IMR-90 (cell line): ENCODE measurements at regions not wholly inside any gene's neighbourhood (a gene's known extent, or its start where the extent isn't known, plus 50 kb on each side); places are given as distances from the start of the nearest gene placed in this dataset.

Experiments used
- ATAC-seq: fragments of 200-7000 bp; cut with Tn5 transposase; 2 replicates; pipeline ENCODE4 v1.9.1; 2020; ENCODE audit warnings: low read depth, mild to moderate bottlenecking, moderate library complexity
- BruUV-seq: library from RNA; stranded (reverse); fragments of 400-500 nt; replicated peaks from 2 replicates; lab custom pipeline; 2021; lab: Mats Ljungman, UMichigan
- CTCF ChIA-PET: fragments of 300-600 bp; formaldehyde crosslinking; extraction: SDS; loops from one replicate; lab custom pipeline; 2021; ENCODE audit warnings: antibody characterized with exemption; lab: Yijun Ruan, JAX
- POLR2A ChIA-PET: fragments of 300-600 bp; sonication (Branson Sonifier 250); formaldehyde crosslinking; loops from one replicate; lab custom pipeline; 2022; ENCODE audit warnings: antibody characterized with exemption; ENCODE audit not compliant: unreplicated experiment; lab: Charles Lee
- DNase-seq: peaks from one replicate; pipeline ENCODE4 v3.0.0; 2013
- H2AFZ ChIP-seq: replicated peaks from 2 replicates; pipeline ENCODE3; 2013; ENCODE audit warnings: low read length, mild to moderate bottlenecking; ENCODE audit not compliant: poor library complexity
- H2AK5ac ChIP-seq: 2 replicates; pipeline ENCODE4 v1.6.1; 2013; ENCODE audit warnings: low read depth, low read length, inconsistent platforms
- H2AK9ac ChIP-seq: replicated peaks from 2 replicates; pipeline ENCODE3; 2013; ENCODE audit warnings: mild to moderate bottlenecking, low read depth, low read length, moderate library complexity; ENCODE audit not compliant: poor library complexity
- H2BK120ac ChIP-seq: 2 replicates; pipeline ENCODE4 v1.6.1; 2013; ENCODE audit warnings: low read depth, low read length, inconsistent platforms
- H2BK15ac ChIP-seq: 3 replicates; pipeline ENCODE4 v1.6.1; 2013; ENCODE audit warnings: low read depth, low read length, inconsistent platforms
- H2BK20ac ChIP-seq: 2 replicates; pipeline ENCODE4 v1.6.1; 2013; ENCODE audit warnings: low read depth, mild to moderate bottlenecking, inconsistent platforms, low read length, moderate library complexity
- H2BK5ac ChIP-seq: 2 replicates; pipeline ENCODE4 v1.6.1; 2013; ENCODE audit warnings: mild to moderate bottlenecking, low read depth, low read length, inconsistent platforms; ENCODE audit not compliant: poor library complexity, severe bottlenecking
- H3K14ac ChIP-seq: replicated peaks from 2 replicates; pipeline ENCODE4 v1.6.1; 2013; ENCODE audit warnings: low read depth, low read length, inconsistent platforms
- H3K18ac ChIP-seq: 2 replicates; pipeline ENCODE4 v1.6.1; 2013; ENCODE audit warnings: low read depth, low read length, control low read depth
- H3K23ac ChIP-seq: 2 replicates; pipeline ENCODE4 v1.6.1; 2013; ENCODE audit warnings: low read depth, low read length, inconsistent platforms
- H3K27ac ChIP-seq: 2 replicates; pipeline ENCODE4 v1.5.1; 2013; ENCODE audit warnings: mild to moderate bottlenecking, control low read depth, low read length; ENCODE audit not compliant: insufficient read depth
- H3K27me3 ChIP-seq: 2 replicates; pipeline ENCODE4 v1.6.1; 2013; ENCODE audit warnings: low read length; ENCODE audit not compliant: control insufficient read depth, insufficient read depth
- H3K36me3 ChIP-seq: 2 replicates; pipeline ENCODE4 v1.6.1; 2013; ENCODE audit warnings: low read length, mixed read lengths; ENCODE audit not compliant: control insufficient read depth, insufficient read depth
- H3K4ac ChIP-seq: 2 replicates; pipeline ENCODE4 v1.6.1; 2013; ENCODE audit warnings: low read depth, low read length, inconsistent platforms
- H3K4me1 ChIP-seq: 2 replicates; pipeline ENCODE4 v1.6.1; 2013; ENCODE audit warnings: low read length, mixed read lengths; ENCODE audit not compliant: control insufficient read depth, insufficient read depth
- H3K4me2 ChIP-seq: 2 replicates; pipeline ENCODE4 v1.6.1; 2013; ENCODE audit warnings: low read depth, mild to moderate bottlenecking, control low read depth, low read length, moderate library complexity
- H3K4me3 ChIP-seq: 2 replicates; pipeline ENCODE4 v1.5.1; 2013; ENCODE audit warnings: low read depth, mild to moderate bottlenecking, control low read depth, low read length, moderate library complexity; ENCODE audit not compliant: insufficient read depth
- H3K56ac ChIP-seq: 2 replicates; pipeline ENCODE4 v1.6.1; 2013; ENCODE audit warnings: low read length, inconsistent platforms; ENCODE audit not compliant: insufficient read depth; ENCODE audit errors: extremely low read depth
- H3K79me1 ChIP-seq, 2 experiments: 2 replicates each; pipeline ENCODE4 v1.6.1; 2013; ENCODE audit warnings: low read length in 2 of 2, inconsistent platforms in 1 of 2, low read depth in 1 of 2
- H3K9ac ChIP-seq: 2 replicates; pipeline ENCODE4 v1.6.1; 2013; ENCODE audit warnings: low read depth, low read length, control low read depth
- H3K9me1 ChIP-seq: 2 replicates; pipeline ENCODE4 v1.6.1; 2013; ENCODE audit warnings: low read length, inconsistent platforms; ENCODE audit not compliant: insufficient read depth
- H3K9me3 ChIP-seq: 2 replicates; pipeline ENCODE4 v1.6.1; 2013; ENCODE audit warnings: low read length; ENCODE audit not compliant: control insufficient read depth, insufficient read depth
- H4K20me1 ChIP-seq: 2 replicates; pipeline ENCODE4 v1.6.1; 2013; ENCODE audit warnings: low read length, inconsistent platforms; ENCODE audit not compliant: insufficient read depth
- H4K5ac ChIP-seq: 2 replicates; pipeline ENCODE4 v1.6.1; 2013; ENCODE audit warnings: mild to moderate bottlenecking, low read depth, low read length, control low read depth
- H4K8ac ChIP-seq, 2 experiments: 2 replicates each; pipeline ENCODE4 v1.6.1; 2013; ENCODE audit warnings: low read depth in 2 of 2, low read length in 2 of 2, control low read depth in 1 of 2, inconsistent platforms in 1 of 2
- H4K91ac ChIP-seq: 2 replicates; pipeline ENCODE4 v1.6.1; 2013; ENCODE audit warnings: low read depth, low read length, inconsistent platforms; ENCODE audit not compliant: insufficient read depth
- BHLHE40 ChIP-seq: fragments of 150-350 bp; IDR thresholded peaks from 2 replicates; pipeline ENCODE4 v1.6.1; 2016; ENCODE audit warnings: mild to moderate bottlenecking, low read depth, low read length
- CEBPB ChIP-seq: IDR thresholded peaks from 2 replicates; pipeline ENCODE4 v1.6.1; 2012; ENCODE audit warnings: low read depth, low read length, improper control_type of control experiment
- CHD1 ChIP-seq: IDR thresholded peaks from 2 replicates; pipeline ENCODE4 v1.6.1; 2012; ENCODE audit warnings: low read depth, low read length, improper control_type of control experiment
- FOS ChIP-seq: fragments of 150-350 bp; IDR thresholded peaks from 2 replicates; pipeline ENCODE4 v1.6.1; 2016; ENCODE audit warnings: low read depth, low read length
- MAFK ChIP-seq: IDR thresholded peaks from 2 replicates; pipeline ENCODE4 v1.6.1; 2012; ENCODE audit warnings: low read depth, low read length, improper control_type of control experiment
- MAZ ChIP-seq: IDR thresholded peaks from 2 replicates; pipeline ENCODE4 v1.6.1; 2012; ENCODE audit warnings: low read depth, mild to moderate bottlenecking, low read length, improper control_type of control experiment, moderate library complexity, borderline replicate concordance
- MXI1 ChIP-seq: IDR thresholded peaks from 2 replicates; pipeline ENCODE4 v1.6.1; 2012; ENCODE audit warnings: low read depth, mild to moderate bottlenecking, low read length, moderate library complexity, borderline replicate concordance
- NFE2L2 ChIP-seq: fragments of 150-350 bp; IDR thresholded peaks from 2 replicates; pipeline ENCODE4 v1.6.1; 2016; ENCODE audit warnings: low read depth, mild to moderate bottlenecking, low read length
- POLR2A ChIP-seq: IDR thresholded peaks from 2 replicates; pipeline ENCODE4 v1.6.1; 2012; ENCODE audit warnings: mild to moderate bottlenecking, low read depth, low read length
- RAD21 ChIP-seq: IDR thresholded peaks from 2 replicates; pipeline ENCODE4 v1.6.1; 2012; ENCODE audit warnings: low read length, improper control_type of control experiment
- RCOR1 ChIP-seq: IDR thresholded peaks from 2 replicates; pipeline ENCODE4 v1.6.1; 2012; ENCODE audit warnings: mild to moderate bottlenecking, low read length, improper control_type of control experiment; ENCODE audit not compliant: insufficient replicate concordance
- SMC3 ChIP-seq: fragments of 150-350 bp; IDR thresholded peaks from 2 replicates; pipeline ENCODE4 v1.6.1; 2016; ENCODE audit warnings: low read depth, mild to moderate bottlenecking, antibody characterized with exemption, low read length, moderate library complexity
- WGBS, 2 experiments: methylation state at CpG; one replicate each; pipeline versions ENCODE4 v1.1.5 to v1.1.7; 2013; ENCODE audit warnings: missing lambda C conversion rate in 2 of 2; ENCODE audit not compliant: insufficient read length in 1 of 2; ENCODE audit errors: extremely low coverage in 2 of 2; 5-methylcytosine and 5-hydroxymethylcytosine counted together
- dilution Hi-C: fragments of 300-500 bp; cut with HindIII; formaldehyde crosslinking; loops from one replicate; pipeline ENCODE4 v1.14.3; 2018; ENCODE audit warnings: low sequenced_read_pairs; ENCODE audit not compliant: unreplicated experiment
- in situ Hi-C: fragments of 300-500 bp; cut with MboI; formaldehyde crosslinking; loops from 3 replicates; pipeline ENCODE4 v1.14.3; 2019; ENCODE audit warnings: low sequenced_read_pairs, inconsistent platforms, mixed read lengths
- intact Hi-C: fragments of 100-400 bp; cut with micrococcal nuclease; formaldehyde crosslinking; loops from 2 replicates; pipeline ENCODE4 v1.10.0; 2022
- TF ChIP-seq, protein P1 (sequence below): fragments of 150-350 bp; IDR thresholded peaks from 2 replicates; pipeline ENCODE4 v1.6.1; 2016; ENCODE audit warnings: low read depth, mild to moderate bottlenecking, low read length, moderate library complexity, borderline replicate concordance
- TF ChIP-seq, protein P2 (sequence below): conservative IDR thresholded peaks from 2 replicates; pipeline ENCODE4 v1.5.1; 2012; ENCODE audit warnings: mild to moderate bottlenecking, low read depth, low read length, improper control_type of control experiment

DNA sequence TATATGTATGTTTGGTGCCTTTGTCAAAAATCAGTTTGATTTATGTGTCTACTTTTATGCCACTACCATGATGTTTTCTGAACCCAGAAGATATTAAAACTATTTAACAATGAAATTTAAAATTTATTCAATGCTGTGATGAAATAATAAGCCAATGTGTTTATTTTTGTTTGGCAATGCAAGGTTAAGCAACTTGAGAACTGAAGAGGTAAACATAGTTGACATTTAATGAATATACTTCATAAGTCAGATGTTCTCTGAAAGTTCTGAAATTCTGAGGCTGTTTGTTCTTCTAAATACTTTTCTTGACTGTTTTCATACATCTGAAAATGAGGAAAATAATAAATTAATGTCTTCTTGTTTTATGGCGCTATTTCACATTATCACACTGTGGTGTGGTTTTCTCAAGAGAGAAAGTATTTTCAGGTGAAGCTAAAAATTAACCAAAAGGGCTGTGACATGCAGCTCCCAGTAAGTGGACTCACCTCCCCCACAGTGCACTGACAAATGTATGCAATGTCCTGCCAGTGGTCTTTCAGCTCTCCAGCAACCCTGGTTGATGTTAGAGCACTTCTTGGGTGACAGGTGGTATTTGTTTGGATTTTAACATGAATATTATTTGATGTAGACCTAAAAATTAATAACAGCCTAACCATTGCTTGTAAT is 863.6 kb upstream of the SALL3 start:
- no peaks in the 10 kb centered on the region for H3K4me1 ChIP-seq
- no peak for ATAC-seq
- no peaks in the 10 kb centered on the region for H3K36me3 ChIP-seq
- H2AFZ ChIP-seq: no peak overlapping the region
- POLR2A ChIA-PET: no interaction called here
- H3K4me3 ChIP-seq: no peak overlapping the region
- no peak overlapping the region for H3K27ac ChIP-seq
- no peak overlapping the region for H2BK20ac ChIP-seq
- H2BK15ac ChIP-seq: no peak overlapping the region
- no peak overlapping the region for H3K4me2 ChIP-seq
- H4K20me1 ChIP-seq: no peaks in the 10 kb centered on the region
- no CpG with 5 or more reads among the region's 1 CpG for WGBS, 2 experiments
- H3K23ac ChIP-seq: no peak overlapping the region
- H2BK120ac ChIP-seq: no peak overlapping the region
- H4K91ac ChIP-seq: no peak overlapping the region
- no TSS peak for BruUV-seq
- no peaks in the 10 kb centered on the region for H3K79me1 ChIP-seq
- CTCF ChIA-PET: no interaction called here
- no peak for DNase-seq
- H2AK9ac ChIP-seq: no peak overlapping the region
- H2AK5ac ChIP-seq: no peak overlapping the region
- H3K18ac ChIP-seq: no peak overlapping the region
- H3K9me1 ChIP-seq: no peaks in the 10 kb centered on the region
- no peak overlapping the region for H4K8ac ChIP-seq
- no peak overlapping the region for H3K56ac ChIP-seq
- no peak overlapping the region for H2BK5ac ChIP-seq
- in situ Hi-C loops: no loop called here
- dilution Hi-C loops: no loop called here
- H3K4ac ChIP-seq: no peak overlapping the region
- intact Hi-C loops: no loop called here
- H3K14ac ChIP-seq: no peak overlapping the region
- TF ChIP-seq MAZ (no peak), RAD21 (no peak), FOS (no peak), CHD1 (no peak), CEBPB (no peak), RCOR1 (no peak), MAFK (no peak), MXI1 (no peak), POLR2A (no peak), SMC3 (no peak), BHLHE40 (no peak), NFE2L2 (no peak)
- TF ChIP-seq, protein P1, sequence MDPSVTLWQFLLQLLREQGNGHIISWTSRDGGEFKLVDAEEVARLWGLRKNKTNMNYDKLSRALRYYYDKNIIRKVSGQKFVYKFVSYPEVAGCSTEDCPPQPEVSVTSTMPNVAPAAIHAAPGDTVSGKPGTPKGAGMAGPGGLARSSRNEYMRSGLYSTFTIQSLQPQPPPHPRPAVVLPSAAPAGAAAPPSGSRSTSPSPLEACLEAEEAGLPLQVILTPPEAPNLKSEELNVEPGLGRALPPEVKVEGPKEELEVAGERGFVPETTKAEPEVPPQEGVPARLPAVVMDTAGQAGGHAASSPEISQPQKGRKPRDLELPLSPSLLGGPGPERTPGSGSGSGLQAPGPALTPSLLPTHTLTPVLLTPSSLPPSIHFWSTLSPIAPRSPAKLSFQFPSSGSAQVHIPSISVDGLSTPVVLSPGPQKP: no peak
- TF ChIP-seq, protein P2, sequence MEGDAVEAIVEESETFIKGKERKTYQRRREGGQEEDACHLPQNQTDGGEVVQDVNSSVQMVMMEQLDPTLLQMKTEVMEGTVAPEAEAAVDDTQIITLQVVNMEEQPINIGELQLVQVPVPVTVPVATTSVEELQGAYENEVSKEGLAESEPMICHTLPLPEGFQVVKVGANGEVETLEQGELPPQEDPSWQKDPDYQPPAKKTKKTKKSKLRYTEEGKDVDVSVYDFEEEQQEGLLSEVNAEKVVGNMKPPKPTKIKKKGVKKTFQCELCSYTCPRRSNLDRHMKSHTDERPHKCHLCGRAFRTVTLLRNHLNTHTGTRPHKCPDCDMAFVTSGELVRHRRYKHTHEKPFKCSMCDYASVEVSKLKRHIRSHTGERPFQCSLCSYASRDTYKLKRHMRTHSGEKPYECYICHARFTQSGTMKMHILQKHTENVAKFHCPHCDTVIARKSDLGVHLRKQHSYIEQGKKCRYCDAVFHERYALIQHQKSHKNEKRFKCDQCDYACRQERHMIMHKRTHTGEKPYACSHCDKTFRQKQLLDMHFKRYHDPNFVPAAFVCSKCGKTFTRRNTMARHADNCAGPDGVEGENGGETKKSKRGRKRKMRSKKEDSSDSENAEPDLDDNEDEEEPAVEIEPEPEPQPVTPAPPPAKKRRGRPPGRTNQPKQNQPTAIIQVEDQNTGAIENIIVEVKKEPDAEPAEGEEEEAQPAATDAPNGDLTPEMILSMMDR: no peak
- H4K5ac ChIP-seq: no peak overlapping the region
- H3K9me3 ChIP-seq: peaks cover 15% of the 10 kb centered on the region
- H3K27me3 ChIP-seq: no peaks in the 10 kb centered on the region
- no peak overlapping the region for H3K9ac ChIP-seq
